NCI-H748 treated with DMSO at 0.1 percent for 48 hours (cell line): ENCODE measurements at regions not wholly inside any gene's neighbourhood (a gene's known extent, or its start where the extent isn't known, plus 50 kb on each side); places are given as distances from the start of the nearest gene placed in this dataset.

Source experiments
- DNase-seq: peaks from one replicate; lab custom pipeline; 2025; lab: John Stamatoyannopoulos, UW

DNA sequence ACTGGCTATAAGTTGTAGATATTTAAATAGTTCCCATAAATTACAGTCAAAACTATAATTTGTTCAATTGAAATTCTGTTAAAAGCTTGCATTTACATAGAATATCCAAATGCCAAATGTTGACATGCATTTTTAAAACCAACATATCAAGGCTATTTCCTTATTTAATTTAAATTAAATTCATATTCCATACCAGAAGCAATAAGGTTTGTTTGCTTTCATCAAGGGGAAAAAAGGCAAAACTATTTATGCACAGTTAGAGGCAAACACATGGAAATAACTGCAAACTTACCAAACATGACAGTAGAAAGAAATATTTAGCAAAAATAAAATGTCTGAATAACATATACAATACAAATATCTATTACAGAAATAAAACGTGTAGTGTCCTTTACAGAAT lies 1581.2 kb upstream of the TENM4 start:
- DNase-seq: no peak

DNA sequence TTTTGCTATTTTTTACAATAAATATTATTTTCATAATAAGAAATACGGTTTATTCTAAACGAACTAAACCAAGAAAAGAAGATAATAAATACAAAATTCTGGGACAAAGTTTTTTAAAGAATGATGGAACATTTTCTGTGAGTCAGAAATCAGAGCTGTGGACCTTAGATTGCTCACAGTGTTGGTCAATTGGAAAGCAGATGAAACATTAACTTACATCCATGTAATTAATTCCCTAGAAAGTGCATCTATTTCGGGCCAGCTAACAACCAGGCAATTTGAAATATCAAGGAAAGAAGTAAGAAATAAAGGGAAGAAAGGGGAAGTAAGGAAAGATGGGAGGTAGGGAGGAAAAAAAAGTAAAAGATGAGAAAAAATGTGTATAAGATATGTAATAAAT lies 1569.8 kb upstream of the TENM4 start:
- no peak for DNase-seq

DNA sequence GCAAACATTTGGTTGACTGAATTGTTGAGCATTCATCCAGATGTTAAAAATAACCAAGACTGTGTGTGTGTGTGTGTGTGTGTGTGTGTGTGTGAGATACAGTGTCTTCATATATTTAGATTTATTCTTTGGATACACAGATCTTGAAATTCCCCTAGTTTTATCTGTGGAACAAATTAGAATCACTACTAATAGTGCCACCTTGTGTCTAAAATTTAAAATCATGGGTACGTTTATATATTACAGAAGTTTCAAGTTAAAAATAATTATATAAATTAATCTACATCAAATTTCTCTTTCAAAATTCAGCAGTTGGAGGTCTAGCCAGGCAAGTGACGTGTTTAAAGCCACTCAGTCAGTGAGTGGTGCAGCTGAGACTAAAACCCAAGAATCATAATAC lies 1566.2 kb upstream of the TENM4 start:
- no peak for DNase-seq

GRCh38 chr11:81005595-81005994 lies 1564.8 kb upstream of the TENM4 start:
- no peak for DNase-seq

DNA sequence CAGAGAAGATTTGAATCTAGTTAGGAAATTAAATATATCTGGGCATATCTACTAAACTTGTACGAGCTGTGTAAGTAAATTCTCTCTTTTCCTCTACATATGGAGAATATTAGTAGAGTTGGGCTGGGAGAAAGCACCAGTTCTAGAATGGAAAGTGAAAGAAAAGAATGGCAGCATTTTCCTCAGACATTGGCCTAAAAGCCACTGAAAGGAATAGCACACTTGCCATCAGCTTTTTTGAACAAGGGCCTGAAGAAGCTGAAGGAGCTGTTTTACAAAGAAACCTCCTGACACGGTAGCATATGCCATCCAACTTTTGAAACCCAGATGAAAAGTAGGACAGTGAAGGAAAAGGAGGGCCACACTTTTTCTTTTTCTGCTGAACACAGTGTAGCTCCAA lies 1563.7 kb upstream of the TENM4 start:
- no peak for DNase-seq

- no peak for DNase-seq
Measured at GRCh38 chr11:81002374-81002773, 1561.5 kb upstream of the TENM4 start.

- no peak for DNase-seq
Measured at GRCh38 chr11:81000735-81001134, 1559.9 kb upstream of the TENM4 start.

DNA sequence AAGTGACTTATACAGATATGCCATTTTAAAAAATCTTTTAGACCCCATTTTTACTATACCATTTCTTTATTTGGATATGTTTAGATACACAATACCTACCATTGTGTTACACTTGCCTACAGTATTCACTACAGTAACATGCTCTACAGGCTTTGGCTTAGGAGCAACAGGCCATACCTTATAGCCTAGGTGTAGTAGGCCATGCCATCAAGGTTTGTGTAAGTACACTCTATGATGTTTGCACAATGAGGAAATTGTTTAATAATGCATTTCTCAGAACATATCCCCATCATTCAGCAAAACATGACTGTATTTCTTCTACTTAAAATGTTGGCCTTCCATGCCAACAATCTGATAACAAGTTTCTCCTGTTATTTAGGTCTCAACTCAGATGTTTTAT lies 1559.5 kb upstream of the TENM4 start:
- no peak for DNase-seq

GRCh38 chr11:80995523-80995922 lies 1554.7 kb upstream of the TENM4 start:
- DNase-seq: no peak

DNA sequence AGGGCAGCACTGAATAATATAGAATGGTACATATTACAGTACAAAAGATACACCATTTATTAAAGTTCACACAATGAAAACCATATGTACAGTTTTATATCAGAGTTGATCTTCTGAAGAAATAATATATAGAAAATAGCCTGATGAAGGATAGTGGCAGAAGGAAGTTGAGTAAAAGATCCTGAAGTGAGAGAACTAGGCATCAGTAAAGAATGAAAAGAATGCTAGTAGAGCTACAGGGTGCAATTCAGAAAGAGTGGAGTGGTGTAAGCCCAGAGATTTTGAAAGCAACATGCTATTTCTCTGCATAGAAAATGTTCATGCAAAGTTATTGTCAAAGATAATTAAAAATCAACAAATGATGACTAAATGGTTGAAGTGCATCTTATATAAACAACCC lies 1552.7 kb upstream of the TENM4 start:
- DNase-seq: no peak

DNA sequence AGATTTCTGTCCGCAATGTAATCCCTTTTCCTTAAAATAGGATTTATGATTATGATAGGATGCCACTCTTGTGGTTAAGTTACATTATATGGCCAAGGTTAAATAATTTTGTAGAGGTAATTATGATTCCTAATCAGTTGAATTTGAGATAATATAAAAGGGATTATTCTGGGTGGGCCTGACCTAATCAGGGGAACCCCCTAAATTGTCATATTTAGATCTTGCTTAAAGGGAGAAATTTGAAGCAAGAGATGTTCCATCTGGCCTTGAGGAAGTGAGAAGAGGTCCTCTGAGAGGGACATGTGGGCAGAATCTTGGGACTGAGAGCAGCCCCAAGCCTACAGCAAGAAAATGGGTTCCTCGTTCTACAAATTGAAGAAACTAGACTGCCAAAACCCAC lies 1550.1 kb upstream of the TENM4 start:
- no peak for DNase-seq

- no peak for DNase-seq
Measured at GRCh38 chr11:80987171-80987570, 1546.3 kb upstream of the TENM4 start.

GRCh38 chr11:80986421-80987074 lies 1545.7 kb upstream of the TENM4 start:
- DNase-seq: no peak

DNA sequence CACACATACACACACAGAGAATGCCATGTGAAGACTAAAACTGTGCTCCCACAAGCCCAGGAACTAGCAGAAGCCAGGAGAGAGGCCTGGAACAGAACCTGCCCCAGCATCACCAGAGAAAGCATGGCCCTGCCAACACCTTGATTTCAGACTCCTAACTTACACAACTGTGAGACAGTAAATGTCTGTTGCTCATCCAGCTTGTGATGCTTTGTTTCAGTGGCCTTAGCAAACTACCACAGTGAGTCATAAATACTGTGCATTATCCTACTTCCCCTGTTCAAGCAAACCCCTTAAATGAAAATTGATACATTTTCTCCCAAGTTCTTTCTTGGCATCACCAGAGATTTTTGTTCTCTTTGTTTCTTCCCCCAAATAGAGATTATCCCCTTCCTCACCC lies 1539.4 kb upstream of the TENM4 start:
- no peak for DNase-seq

GRCh38 chr11:80973786-80974185 lies 1533.0 kb upstream of the TENM4 start:
- no peak for DNase-seq

DNA sequence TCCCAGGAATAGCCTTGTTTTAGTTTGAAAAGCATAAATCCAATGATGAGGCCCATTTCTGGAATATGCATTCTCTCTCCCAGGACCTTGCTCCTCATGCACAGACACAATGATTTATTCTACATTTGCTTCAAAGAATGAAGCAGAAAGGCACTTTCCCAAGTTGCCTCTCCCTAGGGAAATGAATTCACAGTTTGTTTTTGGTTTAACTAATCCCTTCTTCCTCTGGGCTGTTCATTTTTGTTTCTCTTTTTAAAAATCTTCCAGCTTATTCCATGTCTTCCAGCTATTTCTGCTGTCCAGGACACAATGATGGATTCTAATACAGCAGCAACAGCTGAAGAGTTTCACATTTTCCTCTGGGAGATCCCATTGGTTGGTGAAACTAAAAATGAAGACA lies 1529.2 kb upstream of the TENM4 start:
- no peak for DNase-seq

- DNase-seq: no peak
Measured at GRCh38 chr11:80967649-80968048, 1526.8 kb upstream of the TENM4 start.

DNA sequence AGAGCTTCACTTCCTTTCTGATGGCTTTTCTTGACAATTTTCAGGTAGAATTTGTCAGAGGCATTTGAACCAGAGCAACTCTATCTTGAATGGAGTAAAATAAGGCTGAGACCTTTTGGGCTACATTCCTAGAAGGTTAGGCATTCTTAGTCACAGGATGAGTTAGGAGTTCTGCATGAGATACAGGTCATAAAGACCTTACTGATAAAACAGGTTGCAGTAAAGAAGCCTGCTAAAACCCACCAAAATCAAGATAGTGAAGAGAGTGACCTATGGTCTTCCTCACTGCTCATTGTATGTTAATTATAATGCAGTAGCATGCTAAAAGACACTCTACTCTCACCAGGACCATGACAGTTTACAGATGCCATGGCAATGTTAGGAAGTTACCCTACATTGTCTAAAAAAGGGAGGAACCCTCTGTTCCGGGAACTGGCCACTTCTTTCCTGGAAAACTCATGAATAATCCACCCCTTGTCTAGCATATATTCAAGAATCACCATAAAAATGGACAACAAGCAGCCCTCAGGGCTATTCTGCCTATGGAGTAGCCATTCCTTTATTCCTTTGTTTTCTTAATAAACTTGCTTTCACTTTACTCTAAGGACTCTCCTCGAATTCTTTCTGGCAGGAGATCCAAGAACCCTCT lies 1519.7 kb upstream of the TENM4 start:
- no peak for DNase-seq

DNA sequence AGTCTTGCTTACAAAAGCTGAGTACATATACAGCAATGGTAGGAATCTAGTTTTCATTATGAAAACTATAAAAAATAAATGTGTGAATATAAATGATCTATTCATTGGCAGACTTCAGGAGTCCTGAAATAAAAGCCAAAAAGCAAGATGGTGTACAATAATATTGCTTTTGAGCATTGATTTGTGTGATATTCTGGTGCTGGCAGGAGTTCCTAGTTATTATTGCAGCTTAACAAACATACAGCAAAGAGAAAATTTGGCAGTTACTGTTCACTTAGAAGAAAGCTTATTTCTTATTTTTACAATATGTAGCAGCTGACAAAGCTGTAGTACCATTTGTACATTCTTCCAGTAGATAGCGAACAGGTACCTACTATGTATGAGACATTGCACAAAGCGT lies 1518.9 kb upstream of the TENM4 start:
- DNase-seq: no peak

DNA sequence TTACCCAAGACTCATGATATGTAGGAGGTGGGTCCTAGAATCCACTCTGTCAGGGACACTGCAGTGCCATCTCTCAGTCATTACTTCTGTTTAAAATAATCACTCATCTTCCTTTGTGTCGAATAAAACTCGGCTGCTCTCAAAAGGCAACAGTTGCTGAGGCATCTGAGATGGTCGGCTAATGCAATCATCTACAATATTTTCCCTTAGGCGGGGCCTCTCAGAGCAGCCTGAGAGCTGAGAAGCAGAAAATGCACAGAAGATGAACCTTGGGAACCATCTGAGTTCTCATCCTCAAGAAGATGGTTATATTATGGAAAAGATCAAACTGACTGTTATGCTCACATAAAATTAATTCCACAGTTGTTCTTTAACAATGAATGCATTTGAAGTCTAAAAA lies 1518.2 kb upstream of the TENM4 start:
- DNase-seq: no peak

DNA sequence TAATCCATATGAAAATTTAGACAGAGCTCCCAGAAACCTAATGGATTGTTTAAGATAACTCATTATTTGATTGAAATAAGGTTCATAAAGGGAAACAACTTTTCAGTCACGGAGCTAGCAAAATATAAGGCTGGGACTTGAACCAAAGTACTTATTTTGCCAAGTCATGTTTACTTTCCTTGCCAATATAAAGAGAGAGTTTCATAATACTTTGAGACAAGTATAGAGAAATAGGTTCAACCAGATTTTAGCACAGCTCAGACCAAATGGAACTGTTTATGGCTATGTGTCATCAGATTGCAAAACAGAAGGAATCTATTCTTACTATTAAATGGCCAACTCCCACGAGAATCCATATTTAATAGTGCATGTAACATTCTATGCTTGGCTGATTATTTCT lies 1517.5 kb upstream of the TENM4 start:
- DNase-seq: no peak

DNA sequence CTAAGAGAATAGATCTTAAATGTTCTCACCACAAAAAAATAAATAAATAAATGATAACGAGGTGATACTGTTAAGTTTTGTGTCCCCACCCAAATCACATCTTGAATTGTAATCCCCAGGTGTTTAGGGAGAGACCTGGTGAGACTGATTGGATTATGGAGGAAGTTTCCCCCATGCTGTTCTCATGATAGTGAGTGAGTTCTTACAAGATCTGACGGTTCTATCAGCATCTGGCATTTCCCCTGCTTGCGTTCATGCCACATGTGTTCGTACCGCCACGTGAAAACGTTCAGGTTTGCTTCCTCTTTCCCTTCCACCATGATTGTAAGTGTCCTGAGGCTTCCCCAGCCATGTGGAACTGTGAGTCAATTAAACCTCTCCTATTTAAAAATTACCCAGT lies 1514.8 kb upstream of the TENM4 start:
- no peak for DNase-seq

- DNase-seq: no peak
Measured at GRCh38 chr11:80948781-80949180, 1508.0 kb upstream of the TENM4 start.

GRCh38 chr11:80944758-80945157 lies 1503.9 kb upstream of the TENM4 start:
- no peak for DNase-seq
